ENCODE measurements at regions not wholly inside any gene's neighbourhood (a gene's known extent, or its start where the extent isn't known, plus 50 kb on each side); places are given as distances from the start of the nearest gene placed in this dataset.
"Not testable (repeated sequence)": the region's sequence is repeated elsewhere in the genome, so short reads cannot be mapped to it uniquely, and the experiment has no call there.

DNA sequence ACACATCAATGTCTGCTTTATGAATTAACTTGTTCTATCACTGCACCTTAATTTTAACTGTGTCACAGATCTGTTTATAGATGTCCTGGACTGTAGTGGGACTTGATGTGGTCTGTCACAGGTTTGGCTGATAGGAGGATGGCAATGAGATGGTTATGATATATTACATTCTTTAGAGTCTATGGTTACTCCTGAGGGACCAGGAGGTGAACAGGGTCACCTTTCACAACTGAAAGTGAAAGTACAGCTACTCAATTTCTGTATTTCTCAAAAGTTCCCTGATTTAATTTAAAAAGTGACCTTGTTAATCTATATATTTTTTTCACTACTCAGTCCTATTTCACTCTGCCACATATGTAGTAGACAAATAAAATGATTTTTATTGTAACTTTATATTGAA is 1284.1 kb upstream of the GYPC start:
- no peak for DNase-seq

DNA sequence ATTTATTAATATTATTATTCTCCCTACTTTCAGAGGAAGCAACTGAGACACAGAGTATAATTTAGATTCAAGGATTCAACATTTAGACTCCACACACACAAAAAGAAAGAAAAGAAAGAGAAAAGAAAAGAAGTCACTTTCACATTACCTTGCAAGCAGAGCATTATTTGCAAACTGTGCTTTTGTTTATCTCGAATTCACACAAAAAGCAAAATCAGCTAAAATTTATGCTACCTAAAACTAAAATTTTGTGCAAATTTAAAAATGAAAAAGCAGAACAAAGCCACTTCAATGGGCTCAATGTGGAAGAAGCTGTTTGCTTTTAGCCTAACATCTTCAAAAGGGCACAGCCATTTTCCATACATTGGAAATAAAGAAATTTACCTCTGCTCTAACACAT is 1282.7 kb upstream of the GYPC start:
- DNase-seq: no peak

DNA sequence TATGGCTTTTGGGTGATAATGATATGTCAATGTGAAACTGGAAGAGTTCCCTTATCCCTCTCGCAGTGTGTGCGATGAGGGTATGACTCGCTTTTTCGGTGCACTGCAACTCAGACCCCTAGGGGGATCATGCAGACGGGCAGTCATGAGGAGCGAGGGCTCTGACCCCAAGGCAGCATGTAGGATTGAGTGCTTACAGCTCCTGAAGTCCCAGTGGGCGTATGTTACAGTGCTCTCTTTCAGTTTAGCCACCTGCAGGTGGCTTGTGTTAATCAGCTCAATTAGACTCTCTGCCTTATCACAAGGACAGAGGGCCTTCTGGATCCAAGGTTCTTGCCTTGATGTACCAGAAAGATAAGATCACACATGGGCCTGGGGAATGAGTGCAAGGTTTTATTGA is 1269.9 kb upstream of the GYPC start:
- DNase-seq: no peak

DNA sequence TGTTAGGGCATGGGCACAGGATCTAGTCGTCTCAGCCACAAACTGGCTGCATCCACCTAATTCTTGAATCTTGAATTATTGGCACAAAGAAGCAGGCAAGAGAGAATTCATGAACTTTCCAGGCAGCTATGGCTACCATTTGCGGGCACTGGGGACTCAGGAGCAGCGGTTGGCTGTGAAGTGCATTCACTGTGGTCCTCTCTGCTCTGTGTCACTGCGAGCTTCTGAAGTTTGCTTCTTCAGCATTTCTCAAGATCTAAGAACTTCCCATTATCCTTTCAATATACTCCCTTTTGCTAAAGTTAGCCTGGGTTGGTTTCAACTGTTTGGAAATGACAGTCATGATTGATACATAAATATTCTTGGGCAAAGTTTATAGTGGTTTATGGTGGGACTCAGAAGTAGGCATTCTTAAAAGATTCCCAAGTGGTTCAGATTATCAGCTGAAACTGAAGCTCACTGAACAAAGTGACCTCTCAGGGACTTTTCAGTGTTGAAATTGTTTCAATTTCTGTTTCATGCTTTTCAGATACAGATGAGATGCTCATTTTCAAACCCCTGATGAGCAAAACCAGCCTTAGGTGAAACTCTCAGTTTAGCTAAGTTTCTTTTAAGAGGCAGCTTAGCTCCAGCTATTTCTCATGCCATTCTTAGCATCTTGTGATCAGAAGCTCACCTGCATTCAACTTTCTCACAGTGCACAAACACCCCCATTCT is 1258.3 kb upstream of the GYPC start:
- DNase-seq: no peak

DNA sequence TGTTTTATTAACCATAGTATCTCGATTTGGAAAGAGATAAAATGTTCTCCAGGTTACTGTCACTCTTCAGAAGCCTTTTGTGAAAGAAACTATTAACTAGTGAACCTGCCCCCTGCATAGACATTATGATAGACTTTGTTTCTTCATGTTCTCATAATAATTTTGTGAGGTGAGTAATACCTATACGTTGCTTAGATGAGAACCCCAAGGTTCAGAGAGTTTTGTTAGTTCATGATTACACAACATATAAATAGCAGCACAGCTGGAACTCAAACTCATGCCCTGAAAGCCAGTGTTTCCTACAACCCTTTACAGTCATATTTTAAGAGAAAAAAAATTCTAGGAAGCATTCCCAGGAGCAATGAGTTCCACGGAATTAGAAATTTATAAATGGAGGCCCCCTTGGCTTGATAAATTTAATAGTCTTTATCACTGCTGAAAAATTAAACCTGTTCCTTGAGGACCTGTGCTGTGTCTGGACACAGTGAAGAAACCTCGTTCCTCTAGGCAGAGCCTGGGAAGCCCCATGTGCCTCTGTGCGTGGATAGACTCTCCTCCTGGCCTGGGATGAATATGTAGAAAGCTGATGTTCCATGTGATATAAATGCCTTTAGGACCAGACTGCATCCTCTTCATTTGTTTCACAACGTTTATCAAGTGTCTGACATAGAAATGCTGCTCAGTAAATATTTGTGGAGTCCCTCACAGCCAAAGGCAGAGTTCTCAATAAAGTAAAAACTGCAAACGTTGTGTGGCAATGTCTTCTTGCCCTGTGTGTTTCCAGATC is 1257.0 kb upstream of the GYPC start:
- no peak for DNase-seq

DNA sequence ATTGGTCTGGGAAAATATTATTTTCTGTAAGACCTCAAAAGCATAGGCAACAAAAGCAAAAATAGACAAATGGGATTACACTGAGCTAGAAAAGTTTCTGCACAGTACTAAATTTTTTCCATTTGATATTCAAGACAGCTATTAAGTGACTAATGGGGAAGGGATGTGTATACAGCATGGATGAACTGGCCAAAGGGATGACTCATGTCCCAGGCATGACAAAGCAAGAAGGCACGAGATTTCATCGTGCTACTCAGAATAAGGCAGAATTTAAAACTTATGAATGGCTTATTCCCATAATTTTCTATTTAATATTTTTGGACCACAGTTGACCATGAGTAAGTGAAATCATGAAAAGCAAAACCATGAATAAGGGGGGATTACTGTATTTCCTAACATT is 1250.1 kb upstream of the GYPC start:
- no peak for DNase-seq

DNA sequence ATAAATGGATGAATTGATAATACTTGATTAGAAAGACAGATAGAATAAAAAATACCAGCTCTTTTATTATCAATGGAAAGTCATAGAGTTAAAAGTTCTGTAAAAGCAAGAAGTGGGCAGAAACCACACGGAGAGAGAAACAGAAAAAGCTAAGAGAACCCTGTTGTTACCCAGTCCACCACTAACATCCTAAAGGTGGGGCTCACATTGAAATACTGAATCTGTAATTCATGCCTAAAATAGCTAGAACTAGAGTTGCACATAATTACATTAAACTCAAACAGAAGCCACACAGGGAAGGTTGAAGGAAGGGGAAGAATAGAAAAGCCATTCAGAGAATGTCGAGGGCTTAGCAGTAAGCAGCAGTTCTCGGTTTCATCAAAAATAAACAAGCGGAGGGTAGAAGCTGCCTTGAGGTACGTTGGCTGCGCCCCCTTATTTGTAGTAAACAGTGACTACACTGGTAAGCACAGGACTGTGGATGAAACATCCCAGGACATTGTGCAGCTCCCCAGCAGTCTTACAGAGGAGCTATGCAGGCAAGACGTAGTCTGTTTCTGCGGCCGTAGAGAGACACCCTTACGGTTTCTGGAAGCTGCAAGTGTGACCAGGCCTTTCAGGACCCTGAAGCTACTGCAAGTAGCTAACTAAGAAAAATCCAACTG is 1247.0 kb upstream of the GYPC start:
- no peak for DNase-seq

DNA sequence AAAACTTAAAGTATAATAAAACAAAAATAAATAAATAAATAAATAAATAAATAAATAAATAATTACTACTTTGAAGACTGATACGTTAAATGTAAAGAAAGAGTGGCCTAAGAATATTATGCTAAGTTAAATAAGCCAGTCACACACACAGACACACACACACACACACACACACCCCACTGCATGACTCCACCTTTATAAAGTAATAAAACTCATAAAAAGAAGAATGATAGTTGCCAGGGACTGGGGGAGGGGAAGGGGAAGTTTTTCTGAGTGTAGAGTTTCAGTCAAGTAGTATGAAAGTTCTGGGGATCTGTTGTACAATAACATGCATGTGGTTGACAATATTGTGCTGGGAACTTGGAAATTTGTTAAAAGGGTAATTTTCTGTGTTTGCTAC is 1237.5 kb upstream of the GYPC start:
- no peak for DNase-seq

DNA sequence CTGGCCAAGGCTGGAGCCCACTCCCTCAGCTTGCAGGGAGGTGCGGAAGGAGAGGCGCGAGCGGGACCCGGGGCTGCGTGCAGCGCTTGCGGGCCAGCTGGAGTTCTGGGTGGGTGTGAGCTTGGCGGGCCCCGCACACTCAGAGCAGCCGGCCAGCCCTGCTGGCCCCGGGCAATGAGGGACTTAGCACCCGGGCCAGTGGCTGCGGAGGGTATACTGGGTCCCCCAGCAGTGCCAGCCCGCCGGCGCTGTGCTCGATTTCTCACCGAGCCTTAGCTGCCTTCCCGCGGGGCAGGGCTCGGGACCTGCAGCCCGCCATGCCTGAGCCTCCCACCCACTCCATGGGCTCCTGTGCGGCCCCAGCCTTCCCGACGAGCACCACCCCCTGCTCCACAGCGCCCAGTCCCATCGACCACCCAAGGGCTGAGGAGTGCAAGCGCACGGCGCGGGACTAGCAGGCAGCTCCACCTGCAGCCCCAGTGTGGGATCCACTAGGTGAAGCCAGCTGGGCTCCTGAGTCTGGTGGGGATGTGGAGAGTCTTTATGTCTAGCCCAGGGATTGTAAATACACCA is 1233.7 kb upstream of the GYPC start:
- not testable (repeated sequence) for DNase-seq

DNA sequence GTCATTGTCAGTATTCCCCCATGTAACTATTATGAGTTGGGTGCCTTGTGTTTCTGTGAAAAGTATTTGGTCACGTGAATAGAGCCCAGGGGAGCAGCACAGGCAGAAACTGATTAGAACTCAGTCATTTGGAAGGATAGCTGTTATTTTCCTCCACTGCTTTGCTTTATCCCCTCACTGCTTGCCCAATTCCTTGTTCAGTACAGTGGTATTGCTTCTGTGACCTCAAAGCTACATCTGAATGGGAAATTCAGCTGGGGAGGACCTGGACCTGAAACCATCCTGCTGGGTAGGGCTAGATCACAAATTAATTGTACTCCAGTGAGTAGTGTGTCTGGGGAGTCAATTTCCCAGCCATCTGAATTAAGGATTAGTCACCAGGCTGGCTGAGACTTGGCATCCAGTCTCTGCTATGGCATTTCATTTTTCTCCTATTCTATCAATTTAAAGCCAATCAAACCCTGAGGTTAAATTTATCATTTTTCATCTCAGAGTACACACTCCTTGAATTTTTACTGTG is 1231.6 kb upstream of the GYPC start:
- no peak for DNase-seq

DNA sequence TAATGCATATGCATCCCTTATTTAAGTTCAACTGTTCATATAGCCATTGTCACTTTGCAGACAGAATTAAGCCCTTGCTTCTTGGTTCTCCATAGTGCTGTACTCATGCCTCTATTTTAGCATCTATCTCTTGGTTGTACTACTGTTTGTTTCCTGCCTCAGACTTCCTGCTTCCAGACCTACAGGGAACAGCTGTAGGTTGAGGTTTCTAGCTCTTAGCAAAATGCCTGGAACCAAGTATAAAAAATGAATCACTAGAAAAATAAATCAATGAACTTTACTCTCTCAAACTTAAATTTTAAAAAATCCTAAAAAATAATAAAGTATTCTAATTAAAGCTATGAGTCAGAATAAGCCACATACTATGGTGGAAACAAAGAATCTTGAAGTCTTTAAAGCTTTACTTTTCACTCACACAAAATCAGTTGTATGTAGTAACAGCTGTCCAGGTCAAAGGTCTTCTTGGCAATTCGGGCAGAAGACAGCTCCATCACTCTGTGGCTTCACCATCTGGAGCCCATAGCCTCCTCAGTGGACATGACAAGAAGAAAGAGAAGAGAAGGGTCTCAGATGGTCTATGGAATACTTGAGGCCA is 1228.1 kb upstream of the GYPC start:
- DNase-seq: no peak

DNA sequence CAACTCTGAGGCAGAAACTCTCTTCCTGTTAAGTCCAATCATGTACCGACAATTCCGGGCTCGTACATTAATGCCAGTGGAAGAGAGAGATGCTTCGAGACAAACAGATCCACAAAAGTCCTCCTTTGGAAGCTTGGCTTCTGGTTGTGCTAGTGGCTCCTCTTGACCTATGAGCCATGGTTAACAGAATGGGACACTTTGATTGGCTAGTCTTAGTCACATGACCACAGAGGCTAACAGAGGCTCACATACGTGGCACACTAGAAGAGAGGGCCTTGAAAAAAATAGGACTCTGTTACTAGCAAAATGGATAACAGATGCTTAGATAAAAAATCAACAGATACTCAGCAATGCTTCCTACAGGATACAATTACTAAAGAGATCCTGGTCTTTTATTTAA is 1211.9 kb upstream of the GYPC start:
- DNase-seq: no peak

DNA sequence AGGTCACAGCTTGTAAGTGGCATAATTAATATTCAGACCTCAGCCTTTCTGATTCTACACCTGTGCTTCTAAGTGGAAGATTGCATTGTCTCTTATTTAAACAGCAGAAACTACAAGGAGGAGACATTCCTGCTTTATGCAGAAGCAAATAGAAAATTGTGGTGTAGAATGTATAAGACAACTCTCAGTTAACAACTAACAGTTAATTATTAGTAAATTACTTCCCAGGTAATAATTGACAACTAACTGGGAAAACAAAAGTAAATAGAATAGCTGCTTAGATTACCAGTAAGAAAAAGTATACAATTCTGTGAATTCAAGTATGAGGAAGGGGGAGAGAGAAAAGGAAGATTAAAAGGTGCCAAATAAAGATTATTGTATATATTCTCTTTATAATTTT is 1210.5 kb upstream of the GYPC start:
- no peak for DNase-seq

DNA sequence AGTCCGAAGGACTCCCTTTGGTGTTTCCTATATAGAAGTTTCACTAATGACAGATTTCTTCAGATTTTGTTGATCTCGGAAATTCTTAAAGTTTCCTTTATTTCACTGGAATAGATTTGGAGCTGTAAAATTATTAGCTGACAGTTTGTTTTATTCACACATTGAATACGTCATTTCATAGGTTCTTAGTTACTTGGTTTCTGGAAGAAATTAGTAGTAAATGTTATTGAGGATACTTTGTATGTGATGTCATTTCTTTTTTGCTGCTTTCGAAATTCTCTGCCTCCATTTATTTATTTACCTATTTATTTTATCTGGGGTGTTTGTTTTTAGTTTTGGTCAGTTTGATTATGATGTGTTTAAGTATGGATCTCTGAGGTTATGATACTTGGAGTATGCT is 1205.9 kb upstream of the GYPC start:
- no peak for DNase-seq

DNA sequence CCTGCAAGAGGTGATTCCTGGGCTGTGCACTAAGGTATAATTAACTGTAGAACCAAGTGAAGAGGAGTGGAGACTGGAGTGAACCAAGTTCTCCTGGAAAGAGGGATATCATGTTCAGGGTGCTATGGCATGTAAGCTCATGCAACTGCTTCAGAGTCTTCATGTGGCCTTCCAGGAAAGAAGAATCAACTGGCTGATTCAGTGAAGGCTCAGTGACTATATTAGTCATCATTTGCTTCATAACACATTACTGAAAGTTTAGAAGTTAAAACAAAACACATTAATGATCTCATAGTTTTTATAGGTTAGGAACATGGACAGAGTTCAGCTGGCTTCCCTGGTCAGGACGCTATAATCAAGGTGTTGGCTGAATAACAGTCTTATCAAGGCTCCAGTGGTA is 1200.8 kb upstream of the GYPC start:
- no peak for DNase-seq

DNA sequence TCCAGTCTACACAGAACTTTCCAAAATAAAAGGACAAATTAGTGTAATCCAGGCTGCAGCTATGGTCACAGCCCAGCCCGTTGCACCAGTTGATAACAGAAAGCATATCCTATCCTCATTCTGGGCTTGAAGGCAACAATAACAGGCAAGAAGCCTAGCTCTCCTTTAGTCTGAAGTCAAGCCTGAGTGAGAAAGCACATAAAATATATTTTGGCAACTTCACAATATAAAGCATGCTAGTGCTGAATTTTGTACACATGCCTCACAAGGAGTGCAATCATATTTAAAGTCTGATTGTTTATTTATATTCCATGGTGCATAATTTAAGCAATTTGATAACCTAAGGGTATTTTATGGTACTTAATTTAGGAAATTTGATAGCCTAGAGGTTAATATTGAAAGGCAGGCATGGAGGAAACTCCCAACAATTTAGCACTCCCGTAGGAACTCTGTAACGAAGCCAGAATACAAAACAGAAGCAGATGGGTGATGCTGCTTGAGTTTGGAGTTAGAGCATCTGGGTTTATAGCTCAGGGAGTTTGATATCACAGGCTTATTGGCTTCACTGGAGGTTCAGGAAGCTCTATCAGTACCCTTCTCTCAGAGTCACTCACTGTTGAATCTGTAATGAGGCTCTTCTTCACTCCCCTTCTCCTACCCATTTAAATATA is 1199.1 kb upstream of the GYPC start:
- no peak for DNase-seq

DNA sequence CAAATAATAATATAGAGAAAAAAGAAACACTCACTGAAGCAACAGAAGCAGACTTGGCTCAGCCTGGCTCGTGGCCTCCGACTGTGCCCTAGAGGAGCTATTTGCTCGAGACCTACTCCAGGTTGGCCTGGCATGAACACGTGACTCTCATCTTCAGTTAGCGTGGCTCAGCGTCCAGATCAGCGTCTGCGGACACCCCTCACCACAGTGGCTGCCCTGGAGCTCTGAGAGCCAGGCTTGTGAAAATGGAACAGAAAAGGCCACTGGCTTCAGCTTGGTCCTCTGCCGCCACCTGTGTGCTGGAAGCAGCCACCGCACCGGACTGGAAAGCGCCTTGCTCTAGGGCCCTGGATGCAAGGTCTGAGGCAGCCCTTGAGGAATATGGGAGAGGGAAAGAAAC is 1184.0 kb upstream of the GYPC start:
- DNase-seq: no peak

DNA sequence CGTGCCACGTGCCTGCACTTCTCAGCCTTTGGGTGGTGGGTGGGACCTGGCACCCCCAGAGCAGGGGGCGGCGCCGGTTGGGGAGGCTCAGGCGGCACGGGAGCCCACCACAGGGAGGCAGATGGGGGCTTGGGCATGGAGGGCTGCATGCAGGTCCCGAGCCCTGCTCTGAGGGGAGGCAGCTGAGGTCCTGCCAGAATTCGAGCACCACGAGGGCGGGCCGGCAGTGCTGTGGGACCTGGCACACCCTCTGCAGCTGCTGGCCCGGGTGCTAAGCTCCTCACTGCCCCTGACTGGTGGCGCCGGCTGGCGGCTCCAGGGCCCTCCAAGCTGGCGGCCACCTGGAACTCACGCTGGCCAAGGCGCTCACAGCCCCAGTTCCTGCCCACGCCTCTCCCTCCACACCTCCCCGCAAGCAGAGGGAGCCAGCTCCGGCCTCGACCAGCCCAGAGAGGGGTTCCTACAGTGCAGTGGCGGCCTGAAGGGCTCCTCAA is 1176.8 kb upstream of the GYPC start:
- no peak for DNase-seq

DNA sequence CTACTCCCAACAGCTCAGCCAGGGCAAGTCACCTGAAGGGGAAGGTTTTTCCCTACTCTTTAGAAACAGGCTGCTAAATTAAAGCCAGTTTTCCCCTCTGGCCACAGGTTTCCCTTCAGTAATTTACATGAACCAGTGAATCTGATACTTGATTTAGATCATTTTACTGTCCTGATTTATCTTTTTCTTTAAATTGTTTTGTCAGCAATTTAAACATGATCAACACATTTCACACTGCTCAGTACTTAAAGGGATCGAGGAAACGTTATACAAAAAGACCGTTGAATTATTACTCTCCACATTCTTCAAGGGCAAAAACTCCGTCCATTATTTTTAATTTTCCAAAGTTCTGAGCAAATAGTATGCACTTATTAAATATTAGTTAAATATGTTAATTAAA is 1165.7 kb upstream of the GYPC start:
- DNase-seq: no peak

DNA sequence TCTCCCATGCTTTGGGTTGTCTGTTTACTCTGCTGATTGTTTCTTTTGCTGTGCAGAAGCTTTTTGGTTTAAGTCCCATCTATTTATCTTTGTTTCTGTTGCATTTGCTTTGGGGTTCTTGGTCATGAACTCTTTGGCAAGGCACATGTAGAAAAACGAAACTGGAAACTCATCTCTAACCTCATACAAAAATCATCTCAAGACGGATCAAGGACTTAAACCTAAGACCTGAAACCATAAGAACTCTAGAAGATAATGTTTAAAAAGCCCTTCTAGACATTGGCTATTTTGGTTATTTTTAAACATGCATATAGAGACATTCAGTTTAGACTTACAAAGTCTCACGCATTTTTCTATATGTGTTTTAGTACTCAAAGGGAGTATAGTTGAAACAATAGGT is 1164.3 kb upstream of the GYPC start:
- DNase-seq: no peak

DNA sequence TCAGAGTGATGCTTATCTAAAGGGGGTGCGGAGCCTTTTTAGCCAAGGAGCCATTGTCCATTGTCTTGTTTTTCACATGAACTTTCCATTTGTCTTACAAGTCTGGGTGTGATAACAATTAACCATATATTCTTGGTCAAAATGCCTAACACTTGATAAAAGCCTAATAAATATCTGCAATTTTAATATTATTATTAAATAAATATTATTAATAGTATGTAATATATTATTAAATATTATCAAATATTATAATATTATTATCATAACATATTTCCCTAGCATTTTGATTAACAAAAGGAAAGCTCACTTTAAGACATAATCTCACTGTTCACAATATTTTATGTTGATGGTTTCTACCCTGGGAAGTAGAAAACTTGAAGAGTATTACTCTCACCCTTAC is 1143.6 kb upstream of the GYPC start:
- no peak for DNase-seq

DNA sequence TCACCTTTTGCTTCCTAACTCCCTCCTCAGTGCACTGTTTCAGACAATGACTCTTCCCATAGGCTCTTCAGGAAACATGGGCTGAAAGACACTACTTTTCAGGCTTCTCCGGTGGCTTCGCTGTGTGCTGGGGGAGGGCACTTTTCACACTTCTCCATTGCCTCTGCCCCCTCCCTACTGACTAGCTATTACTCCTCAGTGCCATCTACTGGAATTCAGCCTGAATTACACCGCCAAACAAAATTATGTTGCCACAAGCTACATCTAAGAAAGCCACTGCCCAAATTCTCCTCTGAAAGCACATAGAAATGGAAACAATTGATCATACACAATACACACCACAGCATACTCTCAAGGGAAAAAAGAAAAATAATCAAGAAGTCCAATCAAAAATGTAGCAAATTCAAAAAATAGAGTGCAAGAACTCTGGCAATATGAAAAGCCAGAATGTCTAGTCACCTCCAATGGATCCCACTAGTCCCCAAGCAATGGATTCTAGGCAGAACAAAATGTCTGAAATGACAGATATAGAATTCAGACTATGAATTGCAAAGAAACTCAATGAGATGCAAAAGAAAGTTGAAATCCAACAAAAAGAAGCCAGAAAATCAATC is 1139.4 kb upstream of the GYPC start:
- DNase-seq: no peak

Measured in GOT3 (cell line).